ENCODE measurements at regions not wholly inside any gene's neighbourhood (a gene's known extent, or its start where the extent isn't known, plus 50 kb on each side); places are given as distances from the start of the nearest gene placed in this dataset.

DNA sequence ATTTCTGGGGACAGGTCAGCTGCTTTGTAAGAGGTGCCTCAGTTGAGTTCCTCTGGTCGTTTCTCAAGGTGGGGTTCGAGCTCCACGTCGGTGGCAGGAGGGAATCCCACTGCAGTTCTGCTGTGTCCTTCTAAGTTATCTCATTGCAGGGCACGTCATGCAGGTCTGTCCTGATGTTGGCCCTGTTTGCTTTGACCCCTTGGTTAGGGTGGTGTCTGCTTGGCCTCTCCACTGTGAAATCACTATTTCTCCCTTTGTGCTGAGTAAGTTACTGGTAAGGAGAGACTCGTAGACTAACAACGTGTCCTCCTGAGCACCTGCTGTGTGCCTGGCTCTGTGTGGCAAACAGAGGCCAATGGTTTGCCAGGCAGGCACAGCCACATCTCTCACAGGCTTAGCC, 372.9 kb upstream of the ZMIZ1 start:
- no peak for DNase-seq (ENCODE audit: low read depth)
- TF ChIP-seq, protein P1, sequence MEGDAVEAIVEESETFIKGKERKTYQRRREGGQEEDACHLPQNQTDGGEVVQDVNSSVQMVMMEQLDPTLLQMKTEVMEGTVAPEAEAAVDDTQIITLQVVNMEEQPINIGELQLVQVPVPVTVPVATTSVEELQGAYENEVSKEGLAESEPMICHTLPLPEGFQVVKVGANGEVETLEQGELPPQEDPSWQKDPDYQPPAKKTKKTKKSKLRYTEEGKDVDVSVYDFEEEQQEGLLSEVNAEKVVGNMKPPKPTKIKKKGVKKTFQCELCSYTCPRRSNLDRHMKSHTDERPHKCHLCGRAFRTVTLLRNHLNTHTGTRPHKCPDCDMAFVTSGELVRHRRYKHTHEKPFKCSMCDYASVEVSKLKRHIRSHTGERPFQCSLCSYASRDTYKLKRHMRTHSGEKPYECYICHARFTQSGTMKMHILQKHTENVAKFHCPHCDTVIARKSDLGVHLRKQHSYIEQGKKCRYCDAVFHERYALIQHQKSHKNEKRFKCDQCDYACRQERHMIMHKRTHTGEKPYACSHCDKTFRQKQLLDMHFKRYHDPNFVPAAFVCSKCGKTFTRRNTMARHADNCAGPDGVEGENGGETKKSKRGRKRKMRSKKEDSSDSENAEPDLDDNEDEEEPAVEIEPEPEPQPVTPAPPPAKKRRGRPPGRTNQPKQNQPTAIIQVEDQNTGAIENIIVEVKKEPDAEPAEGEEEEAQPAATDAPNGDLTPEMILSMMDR (conservative IDR thresholded peaks at IDR 0.05; ENCODE audit: low read depth, low read length), result no peak
- no peak overlapping the region for H3K4me3 ChIP-seq (ENCODE audit: low read depth, low read length)

DNA sequence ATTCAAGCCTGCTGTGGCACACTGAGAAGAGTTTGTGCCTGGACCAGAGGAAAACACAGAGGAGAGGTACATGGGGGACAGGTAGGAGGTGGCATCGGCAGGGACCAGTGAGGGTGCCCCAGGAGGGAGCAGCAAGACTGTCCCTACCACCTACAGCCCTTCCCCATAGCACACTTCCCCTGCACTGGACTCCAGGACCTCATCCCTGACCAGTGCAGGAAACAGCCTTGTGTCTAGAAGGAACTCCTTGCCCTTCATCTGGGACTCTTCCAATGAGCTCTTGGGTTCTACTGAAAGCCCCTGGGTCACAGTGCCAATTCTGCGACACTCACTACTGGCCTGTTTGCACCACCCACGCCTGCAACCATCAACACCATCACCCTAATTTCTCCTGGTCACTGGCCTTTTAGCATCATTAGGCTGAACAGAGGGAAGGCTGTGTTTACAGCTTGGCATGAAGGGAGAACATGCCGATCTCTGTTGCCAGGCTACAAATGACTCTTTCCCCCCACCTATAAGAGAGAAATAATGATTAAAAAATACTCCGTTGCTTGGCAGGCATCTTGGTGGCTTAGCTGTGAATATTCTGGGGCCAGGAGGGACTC, 371.9 kb upstream of the ZMIZ1 start:
- TF ChIP-seq, protein P1 (conservative IDR thresholded peaks at IDR 0.05; ENCODE audit: low read depth, low read length), result no peak
- no peak overlapping the region for H3K4me3 ChIP-seq (ENCODE audit: low read depth, low read length)
- DNase-seq (ENCODE audit: low read depth), result no peak

DNA sequence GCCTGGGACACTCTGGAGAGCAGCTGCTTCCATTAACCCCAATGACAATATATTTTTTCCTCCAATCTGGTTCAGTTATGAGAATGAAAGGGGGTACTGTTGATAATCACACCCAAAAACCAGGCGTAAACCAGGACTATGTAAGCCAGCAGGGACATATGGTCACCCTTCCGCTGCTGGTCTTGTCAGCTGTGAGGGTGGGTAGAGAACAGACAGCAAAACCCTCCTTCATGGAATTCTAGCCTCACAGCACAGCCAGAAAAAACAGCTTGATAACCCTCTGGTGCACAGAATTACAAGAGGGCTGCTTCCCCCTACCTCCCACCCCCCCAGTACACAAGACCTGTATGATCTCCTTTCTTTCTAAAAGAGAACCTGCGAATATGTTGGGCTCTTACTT, 368.8 kb upstream of the ZMIZ1 start:
- no peak overlapping the region for H3K4me3 ChIP-seq (ENCODE audit: low read depth, low read length)
- TF ChIP-seq, protein P1 (conservative IDR thresholded peaks at IDR 0.05; ENCODE audit: low read depth, low read length), result no peak
- no peak for DNase-seq (ENCODE audit: low read depth)

DNA sequence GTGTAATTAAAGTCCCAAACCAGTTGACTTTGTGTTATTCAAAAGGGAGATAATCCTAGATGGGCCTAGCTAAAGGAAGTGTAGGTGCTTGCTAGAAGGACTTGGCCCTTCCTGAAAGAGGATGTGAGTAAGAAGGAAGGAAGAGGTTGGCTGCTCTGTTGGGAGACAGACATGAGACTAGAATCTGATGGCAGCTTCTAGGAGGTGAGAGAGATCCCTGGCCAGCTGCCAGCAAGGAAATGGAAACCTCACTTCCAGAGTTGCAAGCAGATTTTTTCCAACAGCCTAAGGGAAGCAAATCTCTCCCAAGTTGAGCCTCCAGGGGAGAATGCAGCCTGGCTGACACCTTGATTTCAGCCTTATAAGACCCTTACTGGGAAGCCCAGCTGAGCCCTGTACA, 368.4 kb upstream of the ZMIZ1 start:
- TF ChIP-seq, protein P1 (conservative IDR thresholded peaks at IDR 0.05; ENCODE audit: low read depth, low read length), result no peak
- DNase-seq (ENCODE audit: low read depth), result no peak
- H3K4me3 ChIP-seq (ENCODE audit: low read depth, low read length), result no peak overlapping the region

DNA sequence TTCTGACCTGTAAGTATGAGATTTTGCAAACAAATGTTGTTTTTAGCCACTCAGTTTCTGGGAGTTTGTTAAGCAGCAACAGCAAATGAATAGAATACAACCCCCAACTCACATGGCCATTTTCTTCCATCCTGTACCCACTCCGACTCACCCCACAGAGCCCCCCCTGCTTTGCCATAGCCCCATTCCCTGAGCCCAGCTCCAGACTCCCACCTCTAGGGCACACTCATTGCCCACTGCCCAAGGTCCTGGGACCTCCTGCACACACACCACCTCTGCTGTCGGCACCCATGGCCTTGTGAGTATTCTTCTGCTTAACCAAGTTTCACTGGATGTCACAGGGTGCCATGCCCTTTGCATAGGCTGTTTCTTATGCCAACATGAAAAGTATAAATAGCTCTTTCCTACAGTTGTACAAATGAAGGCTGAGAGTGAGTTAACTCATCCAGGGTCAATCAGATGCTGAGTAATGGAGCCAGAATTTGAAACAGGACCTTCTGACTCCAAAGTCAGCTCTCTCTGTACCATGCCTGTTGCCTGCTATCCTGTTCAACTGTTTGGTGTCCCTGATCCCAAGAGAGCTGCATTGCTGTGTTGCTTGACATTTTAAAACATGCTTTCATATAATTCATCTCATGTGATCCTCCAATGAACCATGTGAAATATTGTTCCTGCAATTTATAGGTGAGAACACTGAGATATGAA, 367.8 kb upstream of the ZMIZ1 start:
- H3K4me3 ChIP-seq (ENCODE audit: low read depth, low read length), result no peak overlapping the region
- DNase-seq (ENCODE audit: low read depth), result no peak
- TF ChIP-seq, protein P1 (conservative IDR thresholded peaks at IDR 0.05; ENCODE audit: low read depth, low read length), result no peak

DNA sequence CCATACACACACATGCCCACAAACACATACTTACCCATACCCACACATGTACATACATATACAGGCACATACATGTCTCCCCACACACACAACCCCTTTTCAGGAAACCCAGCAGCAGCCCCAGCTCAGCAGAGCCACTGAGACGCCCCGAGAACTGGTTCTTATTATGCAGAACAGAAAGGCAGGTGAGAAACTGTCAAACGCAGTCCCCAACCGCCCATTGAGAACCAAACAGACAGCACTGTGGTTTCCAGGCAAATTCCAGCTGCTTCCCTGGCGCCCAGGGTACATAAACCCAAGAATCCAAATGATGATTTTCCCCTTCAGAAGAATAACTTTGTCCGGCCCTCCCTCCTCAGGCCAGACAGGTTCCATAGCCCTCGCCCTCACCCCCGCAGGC, 366.6 kb upstream of the ZMIZ1 start:
- TF ChIP-seq, protein P1 (conservative IDR thresholded peaks at IDR 0.05; ENCODE audit: low read depth, low read length), result no peak
- no peak overlapping the region for H3K4me3 ChIP-seq (ENCODE audit: low read depth, low read length)
- no peak for DNase-seq (ENCODE audit: low read depth)

DNA sequence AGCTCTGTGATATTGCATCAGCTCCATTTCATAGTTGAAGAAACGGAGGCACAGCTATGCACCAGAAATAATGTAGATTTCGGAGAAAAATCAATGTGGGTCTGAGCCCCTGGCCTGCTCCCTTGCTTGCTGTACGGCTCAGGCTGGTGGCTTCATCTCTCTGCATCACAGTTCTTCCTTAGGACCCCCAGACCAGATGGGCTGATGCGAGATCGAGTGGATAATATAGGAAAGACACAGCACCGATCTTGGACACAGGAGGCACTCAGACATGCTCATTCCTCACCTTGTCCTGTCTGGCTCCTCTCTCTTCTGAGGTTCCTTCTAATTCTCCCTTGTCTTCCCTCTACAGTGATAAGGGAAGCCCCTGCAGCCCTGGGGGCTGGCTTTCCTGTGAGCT, 365.9 kb upstream of the ZMIZ1 start:
- TF ChIP-seq, protein P1 (conservative IDR thresholded peaks at IDR 0.05; ENCODE audit: low read depth, low read length), result no peak
- no peak for DNase-seq (ENCODE audit: low read depth)
- H3K4me3 ChIP-seq (ENCODE audit: low read depth, low read length), result no peak overlapping the region

Measured in epithelial cell of proximal tubule (primary cell).